GM19452 (cell line): ENCODE measurements at regions not wholly inside any gene's neighbourhood (a gene's known extent, or its start where the extent isn't known, plus 50 kb on each side); places are given as distances from the start of the nearest gene placed in this dataset.

Experiments
- ATAC-seq: cut with Tn5 transposase; IDR thresholded peaks from one replicate; pipeline ENCODE4 v1.9.1; 2021; ENCODE audit not compliant: unreplicated experiment

GRCh38 chr15:85976102-85976501 lies 103.6 kb upstream of the AGBL1 start:
- no peak for ATAC-seq

DNA sequence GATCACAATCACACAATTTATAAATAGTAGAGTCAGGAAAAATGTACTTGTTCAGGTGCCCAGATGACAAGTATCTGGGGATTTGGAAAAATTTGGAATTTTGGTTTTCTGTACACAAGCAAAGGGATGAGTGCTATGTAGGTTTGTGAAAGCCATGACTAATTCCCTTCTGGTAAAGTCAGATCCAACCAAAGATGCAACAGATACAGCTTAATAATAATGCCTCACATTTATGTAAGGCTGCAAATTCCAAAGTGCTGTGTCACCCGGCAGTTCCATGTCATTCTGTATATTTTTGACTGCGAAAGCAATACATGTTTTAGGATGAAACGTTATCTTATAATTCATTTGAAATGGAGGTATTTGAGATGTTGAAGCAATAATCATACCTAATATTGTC lies 102.7 kb upstream of the AGBL1 start:
- no peak for ATAC-seq

GRCh38 chr15:85977586-85977985 lies 102.1 kb upstream of the AGBL1 start:
- no peak for ATAC-seq

DNA sequence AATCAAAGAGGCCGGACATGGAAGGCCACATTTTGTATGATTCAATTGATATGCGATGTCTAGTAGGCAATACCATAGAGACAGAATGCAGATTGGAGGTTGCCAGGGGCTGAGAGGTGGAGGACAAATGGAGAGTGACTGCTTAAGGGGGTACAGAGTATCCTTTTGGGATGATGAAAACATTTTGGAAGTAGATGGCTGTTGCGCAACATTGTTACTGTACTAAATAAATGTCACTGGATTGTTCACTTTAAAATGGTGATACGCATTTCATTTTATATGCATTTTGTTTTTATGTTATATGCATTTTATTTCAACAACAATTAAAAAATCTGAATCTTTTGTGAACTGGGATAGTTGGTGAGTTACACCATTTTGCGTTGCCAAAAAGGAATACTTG lies 99.7 kb upstream of the AGBL1 start:
- ATAC-seq = no peak

DNA sequence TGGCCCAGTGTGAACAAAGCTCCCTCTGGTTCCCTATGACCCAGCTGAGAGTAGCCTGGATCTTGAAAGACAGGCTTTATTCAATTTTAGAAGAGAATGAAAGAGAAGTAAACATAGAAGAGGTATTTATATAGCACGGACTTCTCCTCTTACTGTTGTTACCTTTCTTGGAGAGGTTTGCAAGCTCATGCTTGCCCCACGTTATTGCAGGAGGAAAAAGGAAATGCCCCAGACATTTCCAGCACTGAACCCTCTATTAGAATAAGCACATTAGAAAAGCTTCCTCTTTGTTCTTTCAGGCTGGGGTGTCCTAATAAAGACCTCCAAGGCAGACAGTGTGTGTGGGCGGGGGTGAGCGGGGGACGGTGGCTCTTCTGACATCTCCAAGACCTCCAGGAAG lies 98.7 kb upstream of the AGBL1 start:
- ATAC-seq = no peak

GRCh38 chr15:85984241-85984640 lies 95.4 kb upstream of the AGBL1 start:
- no peak for ATAC-seq

- no peak for ATAC-seq
Observed at GRCh38 chr15:85986116-85986515, 93.6 kb upstream of the AGBL1 start.

DNA sequence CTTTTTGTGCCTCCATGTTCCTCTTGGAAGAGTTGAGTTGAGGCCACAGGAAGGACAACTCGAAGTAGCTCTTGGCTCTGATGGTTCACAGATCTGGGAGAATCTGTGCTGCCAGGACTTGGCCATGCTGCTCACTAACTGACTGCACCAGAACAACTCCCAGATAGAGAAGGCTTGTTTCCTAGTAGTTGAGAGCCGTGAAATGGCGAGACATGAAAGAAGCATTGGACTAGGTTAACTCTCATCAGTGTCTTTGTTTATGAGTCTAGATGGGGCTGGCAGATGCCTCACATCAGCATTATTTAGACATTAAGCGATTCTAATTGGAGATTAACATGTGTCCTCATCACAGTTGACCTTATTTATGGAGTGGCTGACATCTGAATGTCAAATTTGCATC lies 92.9 kb upstream of the AGBL1 start:
- ATAC-seq = no peak

DNA sequence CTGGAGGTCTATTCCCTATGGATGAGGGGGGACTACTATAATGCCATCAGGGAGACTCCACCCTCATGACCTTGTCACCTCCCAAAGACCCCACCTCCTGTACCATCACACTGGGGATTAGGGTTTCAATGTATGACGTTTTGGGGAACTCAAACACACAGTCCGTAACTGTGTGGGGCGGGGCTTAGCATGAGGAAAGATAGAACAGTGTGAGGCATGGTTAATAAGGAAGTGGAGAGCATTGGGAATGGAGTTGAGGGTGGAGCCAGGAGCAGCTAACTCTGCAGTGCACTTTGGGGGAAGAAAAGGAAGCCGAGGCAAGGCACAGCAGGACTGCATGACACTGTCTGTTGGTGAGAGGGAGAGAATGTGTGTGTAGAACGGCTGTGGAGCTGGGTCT lies 90.9 kb upstream of the AGBL1 start:
- no peak for ATAC-seq

- ATAC-seq = no peak
Observed at GRCh38 chr15:85992224-85992623, 87.4 kb upstream of the AGBL1 start.

DNA sequence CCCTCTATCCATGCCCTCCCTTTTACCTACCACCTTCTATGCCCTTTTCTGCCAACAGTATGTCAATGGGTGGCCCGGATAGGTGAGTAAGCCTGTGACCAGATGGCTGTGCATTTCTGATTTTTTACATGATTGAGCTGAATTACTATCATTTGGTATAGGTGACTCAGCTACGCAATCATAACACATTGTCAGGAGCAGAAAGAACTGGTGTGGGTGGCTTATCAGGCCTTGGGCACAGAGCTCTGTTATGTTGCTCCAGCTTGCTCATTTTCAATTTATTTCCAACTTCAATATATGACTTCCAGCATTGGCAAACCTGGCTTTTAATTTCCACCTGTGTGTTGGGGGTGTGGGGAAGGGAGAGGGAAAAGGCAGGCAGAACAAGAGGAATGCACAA lies 86.6 kb upstream of the AGBL1 start:
- ATAC-seq = no peak

DNA sequence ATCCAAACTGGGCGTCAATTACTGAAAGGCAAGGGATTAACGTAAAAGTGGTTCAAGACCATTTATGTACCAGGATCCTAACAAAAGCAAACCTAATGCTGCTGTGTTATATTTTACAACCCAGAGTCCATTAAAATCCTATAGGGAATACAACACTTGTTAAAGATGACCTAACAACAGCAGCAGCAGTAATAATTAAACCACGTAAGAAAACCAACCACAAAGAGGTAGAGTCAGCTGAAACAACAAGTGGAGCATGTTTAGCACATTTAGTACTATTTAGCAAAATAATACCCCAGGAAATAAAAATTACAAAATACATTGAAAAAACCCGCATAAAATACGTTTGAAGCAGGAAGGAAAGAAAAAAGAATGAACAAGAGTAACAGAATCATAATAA lies 82.1 kb upstream of the AGBL1 start:
- ATAC-seq = no peak

- ATAC-seq = no peak
Observed at GRCh38 chr15:85999658-86000057, 80.0 kb upstream of the AGBL1 start.

DNA sequence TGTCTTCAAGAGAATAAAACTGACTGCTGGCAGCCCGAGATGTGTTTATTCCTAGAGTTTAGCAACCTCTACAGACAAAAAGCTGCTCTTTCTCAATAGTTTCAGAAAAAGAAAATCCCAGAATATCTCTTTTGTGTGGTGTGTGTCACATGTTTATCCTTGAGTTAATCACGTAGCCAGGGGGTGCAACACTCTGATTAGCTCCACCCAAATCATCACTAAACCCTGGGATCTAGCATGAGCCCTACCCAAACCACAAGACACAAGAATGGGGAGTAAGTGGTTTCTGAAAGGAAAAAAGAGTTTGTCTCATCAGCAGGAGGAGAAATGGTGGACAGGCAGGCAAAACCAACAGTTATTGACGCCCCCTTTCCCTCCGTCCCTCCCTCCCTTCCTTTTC lies 78.5 kb upstream of the AGBL1 start:
- ATAC-seq = no peak

- ATAC-seq = no peak
Observed at GRCh38 chr15:86002444-86002843, 77.2 kb upstream of the AGBL1 start.

- no peak for ATAC-seq
Observed at GRCh38 chr15:86004061-86004460, 75.6 kb upstream of the AGBL1 start.

DNA sequence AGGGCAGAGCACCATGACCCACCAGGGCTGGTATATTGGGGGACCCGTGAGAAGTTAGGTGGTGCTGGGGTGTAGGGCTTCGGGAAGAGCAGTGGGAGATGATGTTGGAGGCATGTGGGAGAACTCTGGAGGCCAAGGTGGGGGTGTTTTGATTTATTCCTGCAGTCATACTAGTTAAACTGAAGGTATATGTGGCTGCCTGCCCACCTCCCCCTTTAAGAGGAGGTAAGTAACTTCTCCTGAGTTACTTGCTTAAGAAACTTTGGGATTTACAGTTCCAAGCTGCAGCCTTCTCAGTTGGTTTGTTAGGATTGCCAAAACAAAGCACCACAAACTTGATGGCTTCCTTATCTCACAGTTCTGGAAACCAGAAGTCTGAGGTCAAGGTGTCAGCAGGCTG lies 73.1 kb upstream of the AGBL1 start:
- ATAC-seq = no peak

- no peak for ATAC-seq
Observed at GRCh38 chr15:86009727-86010126, 69.9 kb upstream of the AGBL1 start.

GRCh38 chr15:86010398-86010797 lies 69.3 kb upstream of the AGBL1 start:
- ATAC-seq = no peak

DNA sequence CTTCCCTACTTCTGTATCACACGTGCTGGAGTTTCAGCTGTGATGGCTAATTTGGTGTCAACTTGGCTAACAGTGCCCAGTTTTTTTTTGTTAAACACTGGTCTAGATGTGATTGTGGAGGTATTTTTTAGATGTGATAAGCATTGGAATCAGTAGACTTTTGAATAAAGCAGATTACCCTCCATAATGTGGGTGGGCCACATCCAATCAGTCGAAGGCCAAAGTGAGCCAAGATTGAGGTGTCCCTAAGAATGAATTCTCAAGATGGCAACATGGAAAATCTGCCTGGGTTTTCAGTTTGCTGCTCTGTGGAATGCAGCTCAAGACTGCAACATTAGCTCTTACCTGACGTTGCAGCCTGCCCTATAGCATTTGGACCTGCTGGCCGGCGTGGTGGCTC lies 68.8 kb upstream of the AGBL1 start:
- ATAC-seq = no peak

DNA sequence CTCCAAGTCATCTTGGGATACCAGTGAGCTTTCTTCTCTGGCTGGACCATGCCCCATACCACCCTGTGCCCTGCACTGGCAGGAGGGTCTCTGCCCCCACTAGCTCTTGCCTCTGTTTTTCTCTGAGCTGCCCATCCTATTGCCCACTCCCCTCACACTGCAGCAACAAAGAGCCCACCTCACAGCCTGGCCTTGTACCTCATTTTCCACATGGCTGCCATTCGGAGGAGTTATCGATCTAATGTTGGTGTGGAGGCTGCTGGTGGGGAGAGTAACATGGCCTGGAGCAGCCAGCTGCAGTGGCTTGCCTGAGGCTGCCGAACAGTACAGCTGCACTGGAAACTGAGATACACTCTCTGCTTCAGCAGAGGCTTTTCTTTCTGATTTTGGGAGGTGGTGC lies 65.7 kb upstream of the AGBL1 start:
- no peak for ATAC-seq

DNA sequence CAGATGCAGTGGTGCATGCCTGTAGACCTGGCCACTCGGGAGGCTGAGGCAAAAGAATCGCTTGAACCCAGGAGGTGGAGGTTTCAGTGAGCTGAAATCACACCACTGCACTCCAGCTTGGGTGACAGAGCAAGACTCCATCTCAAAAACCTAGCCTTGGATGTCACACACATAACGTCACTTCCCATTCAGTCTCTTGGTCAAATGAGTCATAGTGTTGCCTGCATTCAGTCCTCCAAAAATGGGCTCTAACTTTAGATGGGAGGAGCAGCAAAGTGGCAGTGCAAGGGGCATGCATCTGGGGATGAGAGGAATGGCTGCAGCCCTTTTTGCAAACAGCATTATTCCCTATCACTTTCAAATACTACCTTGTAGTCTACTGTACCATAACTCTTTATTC lies 62.9 kb upstream of the AGBL1 start:
- ATAC-seq = no peak

- ATAC-seq = no peak
Observed at GRCh38 chr15:86018679-86019078, 61.0 kb upstream of the AGBL1 start.
